ENCODE measurements at regions not wholly inside any gene's neighbourhood (a gene's known extent, or its start where the extent isn't known, plus 50 kb on each side); places are given as distances from the start of the nearest gene placed in this dataset.
A peak's percentile ranks its signal among the peaks of the same experiment; 100 is the strongest.

DNA sequence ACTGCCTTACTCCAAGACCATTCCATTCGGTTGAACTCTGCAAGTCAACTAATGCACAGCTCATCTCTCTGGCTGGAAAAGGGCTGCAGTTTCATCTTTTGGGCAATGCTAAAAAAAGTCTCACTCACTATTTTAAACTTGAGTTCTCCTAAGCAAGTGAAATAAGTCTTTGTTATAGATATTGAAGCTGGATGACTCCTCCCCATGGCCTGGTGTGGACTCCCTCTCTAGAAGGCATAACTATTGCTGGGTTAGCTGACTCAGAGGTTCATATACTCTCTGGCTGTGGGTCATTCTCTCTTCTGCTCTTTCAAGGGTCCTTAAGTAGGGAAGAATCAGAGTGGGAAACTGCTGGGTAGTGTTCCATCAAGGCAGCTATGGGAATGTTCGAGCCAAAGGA lies 88.0 kb downstream of the XCL2 start:
- peak; percentile 33 for DNase-seq (ENCODE audit: low read depth)

DNA sequence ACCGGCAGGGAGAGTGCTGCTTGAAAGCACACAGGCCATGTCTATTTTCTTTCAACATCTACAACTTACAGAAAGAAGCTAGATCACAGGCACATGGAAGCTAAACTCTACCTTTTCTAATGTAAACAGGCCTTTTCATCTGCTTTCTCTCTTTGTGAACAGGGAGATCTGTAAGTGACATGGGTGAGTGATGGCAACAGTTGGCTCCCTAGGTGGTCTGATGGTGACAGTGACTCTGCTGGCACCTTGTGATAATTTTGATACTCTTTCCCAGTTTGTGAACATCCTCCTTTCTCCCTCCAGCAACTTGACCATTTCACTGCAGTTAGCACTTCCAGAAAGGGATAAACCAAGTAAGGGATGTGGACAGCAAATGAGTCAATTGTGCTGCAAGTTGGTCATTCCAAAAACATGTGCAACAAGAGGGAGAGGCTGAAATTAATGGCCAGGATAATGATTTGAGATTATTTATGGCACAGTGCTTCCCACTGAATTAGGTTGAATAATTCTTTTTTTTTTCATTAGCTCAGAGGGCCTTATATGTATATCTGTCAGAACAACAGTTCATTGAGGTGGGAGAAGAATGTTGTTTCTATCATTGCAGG lies 89.5 kb downstream of the XCL2 start:
- peak; percentile 41 for DNase-seq (ENCODE audit: low read depth)

DNA sequence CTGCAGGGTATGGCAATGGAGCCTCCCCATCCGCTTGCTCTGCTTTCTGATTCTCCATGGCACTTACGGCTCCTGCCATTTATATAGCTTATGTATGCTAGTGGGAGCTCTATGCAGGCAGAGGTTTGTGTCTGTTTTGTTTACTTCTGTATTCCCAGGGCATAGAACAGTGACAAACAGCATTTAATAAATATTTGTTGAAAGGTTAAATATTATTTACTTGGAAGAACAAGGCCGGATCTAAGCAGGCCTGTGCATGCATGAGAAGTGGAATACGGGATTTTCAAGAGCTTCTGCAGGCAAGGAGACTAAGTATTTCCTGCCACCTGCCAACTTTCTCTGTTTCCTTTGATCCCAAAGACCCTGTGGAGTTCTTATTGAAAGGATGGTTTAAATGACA lies 90.7 kb downstream of the XCL2 start:
- DNase-seq (ENCODE audit: low read depth): no peak

DNA sequence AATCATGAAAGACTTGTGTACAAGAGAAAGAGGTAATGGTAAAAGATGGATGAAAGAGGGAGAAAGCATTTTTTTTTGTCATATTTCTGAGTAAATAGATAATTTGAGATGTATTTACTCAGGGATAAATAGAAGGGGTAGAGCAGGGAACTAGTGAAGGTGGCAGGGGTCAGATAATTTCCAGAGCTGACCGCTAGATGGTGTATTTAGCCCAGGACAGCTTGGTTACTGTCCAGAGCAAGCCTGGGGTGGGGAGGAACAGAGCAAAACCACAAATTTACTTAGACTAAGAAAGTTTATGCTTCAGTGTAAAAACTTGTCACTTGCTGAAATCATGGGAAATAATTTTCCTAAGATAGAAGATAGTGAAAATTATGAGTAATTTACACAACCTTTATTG lies 91.5 kb downstream of the XCL2 start:
- no peak for DNase-seq (ENCODE audit: low read depth)

DNA sequence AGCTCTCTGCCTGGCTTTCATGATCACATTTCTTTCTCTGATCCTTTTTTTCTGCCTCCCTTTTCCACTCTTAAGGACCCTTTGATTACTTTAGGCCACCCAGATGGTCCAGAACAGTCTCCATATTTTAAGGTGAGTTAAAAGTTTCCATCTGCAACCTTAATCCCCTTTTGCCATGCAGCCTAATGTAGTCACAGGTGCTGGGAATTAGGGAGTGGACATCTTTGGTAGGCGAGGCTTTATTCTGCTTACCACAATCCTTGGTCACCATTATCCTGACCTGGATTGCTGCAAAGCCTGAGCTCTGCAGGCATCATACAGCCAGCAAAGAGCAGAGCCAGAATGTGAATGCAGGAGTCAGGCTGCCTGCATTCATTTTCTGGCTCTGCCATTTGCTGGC lies 95.9 kb downstream of the XCL2 start:
- DNase-seq (ENCODE audit: low read depth): no peak

DNA sequence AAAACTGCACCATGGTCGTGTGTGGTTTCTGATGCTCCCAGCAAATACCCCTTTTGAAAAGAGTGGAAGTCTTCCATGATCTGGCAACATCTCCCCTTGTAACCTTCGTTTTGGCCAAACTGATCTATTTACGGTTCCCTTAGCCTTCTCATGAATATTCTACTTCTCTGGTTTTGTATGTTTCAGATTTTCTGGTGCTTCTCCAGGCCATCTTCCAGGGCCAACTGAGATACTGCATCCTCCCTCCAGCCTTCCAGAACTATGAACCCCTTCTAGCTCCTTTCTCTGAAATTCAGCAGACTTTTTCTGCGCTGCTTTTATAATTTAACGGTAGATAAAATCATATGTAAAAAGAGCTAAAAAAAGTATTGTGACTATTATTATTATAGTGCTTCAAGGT lies 97.7 kb downstream of the XCL2 start:
- DNase-seq (ENCODE audit: low read depth): no peak

DNA sequence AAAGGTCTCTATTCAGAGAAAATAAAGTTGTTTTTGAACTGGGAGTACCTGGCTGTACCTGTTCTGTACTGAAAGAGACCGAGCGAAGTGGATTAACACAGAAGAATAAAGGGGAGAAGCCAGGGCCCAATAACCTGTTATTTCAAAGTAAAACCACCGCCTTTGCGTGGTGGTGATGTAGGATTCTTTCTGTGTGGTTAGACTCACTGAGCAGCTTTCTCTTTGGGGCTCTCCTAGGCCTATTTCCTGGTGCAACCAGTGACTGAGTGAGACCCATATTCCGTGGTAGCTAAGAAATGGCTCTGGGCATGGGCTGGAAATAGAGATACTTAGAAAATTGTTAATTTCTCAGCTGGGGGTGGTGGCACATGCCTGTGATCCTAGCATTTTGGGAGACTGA lies 99.9 kb downstream of the XCL2 start:
- no peak for DNase-seq (ENCODE audit: low read depth)

DNA sequence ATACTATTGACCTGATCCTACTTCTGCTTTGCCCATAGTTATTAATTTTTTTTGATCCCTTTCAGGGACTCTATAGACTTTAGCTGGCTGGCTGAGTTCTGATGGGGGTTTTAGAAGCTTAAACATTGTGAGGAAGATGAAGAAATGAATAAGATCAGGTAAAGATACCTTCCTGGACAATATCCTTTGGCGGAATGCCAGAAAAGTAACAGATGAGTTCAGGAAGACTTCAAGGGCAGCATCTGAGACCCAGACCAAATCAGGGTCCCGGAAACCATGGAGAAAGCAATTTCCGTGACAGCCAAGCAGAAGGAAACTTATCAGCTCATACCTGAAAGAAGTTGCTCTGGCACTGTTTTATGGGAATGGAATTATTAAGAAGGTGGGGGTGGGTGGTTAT lies 100.4 kb downstream of the XCL2 start:
- DNase-seq (ENCODE audit: low read depth): no peak

DNA sequence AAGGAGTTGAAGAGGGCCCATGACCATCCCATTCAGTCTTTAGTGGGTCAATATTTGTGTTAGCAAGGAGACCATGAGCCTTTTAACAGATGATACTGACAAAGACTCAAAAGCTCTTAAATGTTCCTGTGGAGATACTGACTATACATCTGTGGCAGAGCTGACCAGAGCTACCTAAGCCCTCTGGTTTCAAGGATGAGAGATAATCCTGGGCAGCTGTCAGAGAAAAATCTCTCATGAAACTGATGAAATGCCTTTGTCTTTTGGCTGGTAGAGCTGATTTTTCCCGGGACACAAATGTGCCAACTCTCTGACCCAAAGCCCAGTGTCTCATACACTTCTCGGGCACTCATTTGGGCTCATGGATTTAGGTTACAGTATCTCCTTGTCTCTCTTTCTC lies 100.9 kb downstream of the XCL2 start:
- DNase-seq (ENCODE audit: low read depth): no peak

DNA sequence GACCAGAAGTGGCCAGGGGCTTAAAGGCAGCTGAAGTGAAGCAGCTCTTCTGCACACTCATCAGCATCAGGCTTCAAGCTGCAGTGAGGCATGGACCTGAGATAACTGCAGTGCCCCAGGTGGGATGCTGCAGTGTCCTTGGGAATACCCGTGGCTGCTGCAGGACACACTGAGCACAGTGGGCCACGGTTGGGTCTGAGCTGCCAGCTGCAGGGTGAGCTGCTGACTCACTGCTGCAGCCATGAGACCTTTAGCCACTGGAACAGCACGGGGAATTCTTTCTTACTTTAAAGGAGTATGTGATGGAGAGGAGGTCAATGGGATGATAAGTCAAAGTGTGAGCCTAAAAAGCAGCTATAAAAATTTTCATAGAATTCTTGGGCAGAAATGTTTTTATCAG lies 102.1 kb downstream of the XCL2 start:
- DNase-seq (ENCODE audit: low read depth): no peak

DNA sequence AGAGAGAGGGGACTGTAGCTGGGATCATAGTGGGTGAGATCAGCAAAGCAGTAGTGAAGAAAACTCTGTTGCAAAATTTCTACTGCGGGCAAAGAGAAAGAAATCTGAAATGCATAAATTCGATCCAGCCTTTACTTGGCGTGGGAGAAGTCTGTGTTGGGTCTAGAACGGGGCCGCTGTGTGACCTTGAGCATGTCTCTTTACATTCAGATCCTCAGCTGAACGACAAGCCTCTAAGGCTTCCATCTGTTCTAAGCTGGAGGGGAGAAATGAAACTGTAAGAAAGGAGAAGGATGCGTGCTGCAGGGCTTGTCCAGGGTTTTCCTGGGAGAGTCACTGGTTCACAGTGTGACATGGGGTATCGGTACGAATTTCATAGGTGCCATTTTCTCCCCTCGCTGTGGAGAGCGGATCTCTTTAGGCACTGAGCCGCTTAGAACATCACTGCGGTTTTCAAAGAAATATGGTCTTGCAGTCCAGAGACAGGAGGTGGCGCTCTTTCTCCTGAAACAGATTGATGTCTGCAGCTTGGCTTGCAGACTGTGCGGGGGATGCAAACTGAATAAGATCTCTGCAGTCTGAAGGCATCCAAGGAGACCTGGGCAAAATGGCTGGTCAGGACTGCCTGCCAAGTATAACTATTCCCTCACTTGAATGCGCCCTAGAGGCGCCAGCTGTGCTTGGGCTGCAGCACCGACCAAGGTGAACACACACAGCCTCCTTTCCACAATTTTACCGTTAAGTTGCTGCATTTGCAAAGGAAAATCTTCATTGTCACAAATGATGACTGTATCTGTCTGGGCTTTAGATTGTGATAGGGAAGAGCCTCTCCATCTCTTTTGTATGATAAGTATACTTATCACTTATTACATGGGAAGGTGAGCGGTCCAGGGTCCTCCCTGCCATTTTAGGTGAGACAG lies 104.1 kb downstream of the XCL2 start:
- DNase-seq (ENCODE audit: low read depth): peak; percentile 74

DNA sequence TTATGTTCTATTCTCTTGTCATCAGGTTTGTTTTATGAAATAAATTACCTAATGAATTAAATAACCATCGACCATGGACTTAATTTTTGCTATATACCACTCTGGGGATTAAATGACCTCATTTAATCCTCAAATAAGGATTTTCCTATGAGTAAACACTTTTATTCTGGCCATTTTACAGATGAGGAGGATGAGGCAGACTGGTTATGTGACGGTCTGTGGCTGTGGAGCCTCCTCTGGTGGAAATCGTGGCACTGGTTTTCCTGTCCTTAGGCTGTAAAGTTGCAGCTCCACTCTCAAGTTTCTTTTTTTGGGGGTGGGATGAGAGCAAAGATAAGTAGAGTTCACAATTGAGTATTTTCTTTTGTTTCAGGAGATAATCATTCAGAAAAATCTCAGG lies 105.2 kb downstream of the XCL2 start:
- DNase-seq (ENCODE audit: low read depth): no peak

DNA sequence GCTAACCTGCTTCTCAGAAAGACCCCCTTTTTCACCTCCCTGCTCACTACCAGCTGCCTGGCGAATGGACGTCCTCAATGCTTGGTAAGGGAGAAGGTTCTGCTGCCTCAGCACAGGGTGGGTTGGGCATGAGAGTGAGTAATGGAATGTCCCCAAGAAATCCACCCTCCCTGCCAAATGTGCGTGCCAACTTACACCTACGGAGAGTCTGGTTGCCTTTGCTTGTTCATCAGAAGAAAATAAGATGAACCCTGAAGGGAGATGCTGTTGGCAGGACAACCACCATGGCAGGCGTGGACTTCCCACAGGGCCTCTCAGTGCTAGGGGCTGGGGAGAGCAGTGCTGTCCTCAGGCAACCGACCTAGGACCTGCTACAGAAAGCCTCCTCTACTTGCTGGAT lies 106.0 kb downstream of the XCL2 start:
- no peak for DNase-seq (ENCODE audit: low read depth)

DNA sequence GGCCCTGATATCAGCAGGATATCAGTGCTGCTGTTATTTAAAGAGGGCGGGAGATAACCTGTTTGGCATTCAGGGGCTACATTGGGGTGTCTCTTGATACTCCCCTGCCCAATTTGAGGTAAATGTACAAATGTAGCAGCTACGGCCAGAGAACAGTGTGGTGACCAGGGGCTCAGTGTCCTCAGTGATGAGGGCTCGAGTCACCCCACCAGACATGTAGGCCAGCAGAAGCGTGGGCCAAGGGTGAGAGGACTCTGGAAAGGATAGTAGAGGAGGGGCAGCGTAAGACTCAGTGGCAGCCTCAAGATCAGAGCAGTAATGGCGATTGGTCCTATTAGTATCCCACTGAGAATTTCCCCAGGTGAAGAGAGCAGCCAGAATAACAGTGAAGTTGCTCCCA lies 108.4 kb downstream of the XCL2 start:
- no peak for DNase-seq (ENCODE audit: low read depth)

DNA sequence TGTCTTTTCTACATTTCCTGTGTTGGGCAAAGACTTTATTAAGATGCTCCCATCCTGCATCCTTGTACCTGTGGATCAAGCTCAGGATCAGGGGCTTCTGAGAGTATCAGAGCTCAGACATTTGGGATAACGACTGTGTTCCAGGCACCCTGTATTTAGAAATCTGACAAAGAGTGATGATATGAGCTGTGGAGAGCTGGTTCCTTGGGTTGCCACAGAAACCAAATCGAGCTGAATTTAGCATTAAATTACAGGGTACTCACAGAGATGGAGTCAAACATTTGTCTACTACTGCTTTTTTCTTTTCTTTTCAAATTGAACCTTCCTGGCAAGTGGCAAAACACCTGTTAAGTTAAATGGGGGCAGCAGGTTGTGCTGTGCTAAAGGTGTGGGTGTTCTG lies 110.6 kb downstream of the XCL2 start:
- DNase-seq (ENCODE audit: low read depth): no peak

DNA sequence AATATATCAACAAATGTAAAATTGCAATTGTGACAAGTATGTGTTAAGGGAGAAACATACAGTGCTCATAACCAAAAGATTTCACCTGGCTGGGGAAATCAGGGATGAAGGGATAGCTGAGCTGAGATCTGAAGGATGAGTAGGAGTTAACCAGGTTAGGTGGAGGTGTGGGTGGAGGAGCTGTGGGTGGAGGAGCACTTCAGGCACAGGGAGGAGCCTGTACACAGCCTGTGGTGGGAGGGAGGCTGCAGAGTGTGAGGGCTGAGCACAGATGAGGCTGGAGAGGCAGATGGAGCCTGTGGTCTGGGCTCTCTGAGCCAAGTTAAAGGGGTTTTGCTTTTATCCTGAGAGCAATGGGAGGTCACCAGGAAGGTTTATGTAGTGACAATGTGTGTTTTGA lies 111.9 kb downstream of the XCL2 start:
- DNase-seq (ENCODE audit: low read depth): no peak

DNA sequence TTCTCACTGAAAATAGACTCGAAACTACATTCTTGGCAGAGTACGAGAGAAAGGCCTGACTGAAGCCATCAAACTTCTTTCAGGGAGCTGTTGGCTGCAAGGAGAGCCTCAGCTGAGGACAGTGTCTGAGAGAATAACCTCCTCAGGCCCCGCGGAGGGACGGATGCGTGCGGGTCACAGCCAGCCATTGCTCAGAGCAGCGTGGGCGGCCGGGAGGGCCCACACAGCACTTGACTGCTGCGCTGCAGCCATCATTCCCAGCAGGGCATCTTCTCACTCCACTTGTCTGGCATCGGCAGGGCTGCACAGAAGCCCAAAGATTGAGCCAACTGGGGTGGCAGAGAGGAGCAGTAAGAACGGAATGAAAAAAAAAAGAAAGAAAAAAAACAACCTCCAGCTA lies 113.5 kb downstream of the XCL2 start:
- DNase-seq (ENCODE audit: low read depth): no peak

DNA sequence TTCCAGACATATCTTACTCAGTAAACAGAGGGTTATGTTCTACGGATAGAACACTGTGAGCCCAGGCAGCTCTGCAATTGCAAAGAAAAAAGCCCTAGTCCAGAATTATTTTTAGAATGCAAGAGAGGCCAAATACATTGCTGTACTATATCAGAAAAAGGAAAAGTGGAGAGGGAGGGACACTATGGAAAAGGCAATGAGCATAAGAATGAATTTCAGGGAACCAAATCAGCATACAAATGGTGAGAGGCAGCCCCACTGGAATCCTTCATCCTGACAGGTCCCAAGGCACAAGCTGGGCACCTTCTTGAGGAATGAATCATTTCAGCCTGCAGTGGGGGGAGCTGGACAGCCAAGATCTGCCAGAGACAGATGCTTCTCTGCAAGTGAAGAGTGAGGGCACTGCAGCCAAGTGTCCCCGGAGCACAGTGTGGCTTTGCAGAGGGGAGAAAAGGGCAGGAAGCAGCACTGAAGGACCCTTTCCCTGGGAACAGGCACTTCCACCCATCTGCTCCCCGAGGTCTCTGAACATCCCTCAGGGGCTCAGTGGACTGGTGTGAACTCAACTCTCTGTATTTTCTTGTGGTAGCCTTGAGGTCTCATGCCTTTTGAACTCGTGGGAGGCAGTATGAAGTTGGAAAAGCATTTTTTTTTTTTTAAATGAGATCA lies 115.6 kb downstream of the XCL2 start:
- peak; percentile 38 for DNase-seq (ENCODE audit: low read depth)

DNA sequence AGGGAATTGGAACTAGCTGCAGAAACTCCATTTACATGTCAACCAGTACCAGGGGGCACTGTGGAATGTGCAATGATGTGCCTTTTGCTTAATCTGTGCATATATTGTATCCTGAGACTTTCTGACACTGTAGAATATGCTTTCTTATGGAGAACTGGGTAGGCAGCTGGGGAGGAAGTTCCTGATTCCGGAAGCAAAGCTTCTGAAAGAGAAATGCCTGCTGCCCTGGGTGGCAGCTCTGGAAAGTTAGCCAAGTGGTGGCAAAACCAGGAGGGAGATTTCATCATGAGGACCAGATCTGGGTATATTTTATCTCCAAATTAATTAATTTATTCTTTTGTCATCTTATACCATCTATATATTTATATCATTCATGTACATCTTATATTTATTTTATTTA lies 116.7 kb downstream of the XCL2 start:
- DNase-seq (ENCODE audit: low read depth): no peak

DNA sequence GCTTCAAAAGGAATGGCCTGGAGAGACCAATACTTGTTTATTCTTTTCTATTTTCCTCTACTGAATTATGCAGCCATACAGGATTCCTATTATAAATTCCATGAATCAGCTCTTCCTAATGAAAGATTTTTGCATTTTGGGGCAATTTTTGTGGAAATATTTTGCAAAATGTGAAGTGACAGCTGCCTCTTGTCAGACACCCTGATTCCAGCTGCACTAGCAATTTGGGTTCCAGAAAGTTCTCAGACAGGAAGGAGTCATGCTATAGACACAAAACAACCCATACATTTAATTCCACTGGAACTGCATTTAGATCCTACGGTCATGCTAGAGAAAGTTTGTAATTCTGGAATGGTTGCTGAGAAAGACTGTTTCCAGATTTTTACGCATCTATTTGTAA lies 119.5 kb downstream of the XCL2 start:
- DNase-seq (ENCODE audit: low read depth): no peak

DNA sequence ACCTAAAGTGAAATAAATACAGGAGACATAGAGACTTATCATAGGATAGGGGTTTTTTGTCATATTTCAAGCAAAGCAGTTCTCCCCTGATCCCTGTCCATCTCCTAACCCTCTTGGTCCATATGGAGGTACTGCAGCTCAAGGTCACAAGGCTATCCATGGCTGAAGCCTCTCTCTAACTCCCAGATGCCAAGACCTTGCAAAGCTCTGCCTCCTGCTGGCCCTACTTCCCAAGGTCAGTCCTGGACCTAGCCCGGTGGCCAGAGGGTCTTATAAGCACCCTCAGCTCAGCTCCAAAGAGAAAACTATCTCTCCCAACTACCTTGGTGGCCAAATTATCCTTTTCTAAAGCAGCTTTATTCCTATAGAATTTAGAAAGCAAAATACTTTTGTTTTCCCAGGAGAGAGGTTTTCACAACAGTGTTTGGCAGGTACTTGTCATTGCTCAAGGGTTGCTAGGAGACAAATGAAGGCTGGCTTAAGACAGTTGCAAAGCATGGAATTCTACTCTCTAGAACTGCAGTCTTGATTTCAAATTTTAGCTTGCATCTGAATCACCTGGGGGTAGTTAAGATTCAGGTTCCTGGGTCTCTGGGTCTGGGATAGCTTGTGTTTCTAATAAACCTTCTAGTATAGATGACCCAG lies 121.5 kb downstream of the XCL2 start:
- no peak for DNase-seq (ENCODE audit: low read depth)

DNA sequence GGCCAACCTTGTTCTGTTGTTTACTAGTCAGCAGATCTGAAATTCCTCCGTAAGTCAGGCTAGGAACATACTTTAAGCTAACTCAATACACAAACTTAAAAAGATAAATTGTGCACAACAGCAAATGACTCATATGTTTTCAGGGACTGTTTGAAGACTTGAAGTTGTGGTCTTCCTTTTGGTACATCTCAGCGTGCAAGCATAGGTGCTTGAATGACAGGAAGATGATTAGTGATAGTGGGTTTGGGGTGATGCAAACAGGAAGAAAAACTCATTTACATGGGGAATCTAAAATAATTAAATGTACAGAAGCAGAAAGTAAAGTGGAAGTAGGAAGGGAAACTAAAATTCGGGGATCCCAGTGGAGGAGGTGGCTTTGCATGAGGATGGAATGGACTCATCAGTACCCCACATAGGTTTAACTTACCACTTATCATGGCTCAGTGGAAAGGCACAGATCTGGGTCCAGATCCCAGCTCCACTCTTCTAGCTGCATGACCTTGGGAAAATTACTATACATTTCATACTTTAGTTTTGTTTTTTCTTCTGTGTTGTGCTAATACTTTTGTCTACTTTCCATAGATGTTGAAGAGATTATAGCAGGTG lies 122.3 kb downstream of the XCL2 start:
- no peak for DNase-seq (ENCODE audit: low read depth)
